B cell (primary cell): ENCODE measurements at regions not wholly inside any gene's neighbourhood (a gene's known extent, or its start where the extent isn't known, plus 50 kb on each side); places are given as distances from the start of the nearest gene placed in this dataset.

Source experiments
- EZH2 ChIP-seq: IDR thresholded peaks from 2 replicates; pipeline ENCODE4 v1.6.1; 2012; ENCODE audit warnings: borderline replicate concordance, low read depth, mild to moderate bottlenecking, moderate library complexity, low read length; ENCODE audit not compliant: insufficient read depth, poor library complexity, severe bottlenecking
- TF ChIP-seq, protein P1 (sequence below): fragments of 200-600 bp; IDR thresholded peaks from one replicate; pipeline ENCODE4 v1.8.0; 2022; ENCODE audit warnings: antibody characterized with exemption, mild to moderate bottlenecking

- TF ChIP-seq, protein P1, sequence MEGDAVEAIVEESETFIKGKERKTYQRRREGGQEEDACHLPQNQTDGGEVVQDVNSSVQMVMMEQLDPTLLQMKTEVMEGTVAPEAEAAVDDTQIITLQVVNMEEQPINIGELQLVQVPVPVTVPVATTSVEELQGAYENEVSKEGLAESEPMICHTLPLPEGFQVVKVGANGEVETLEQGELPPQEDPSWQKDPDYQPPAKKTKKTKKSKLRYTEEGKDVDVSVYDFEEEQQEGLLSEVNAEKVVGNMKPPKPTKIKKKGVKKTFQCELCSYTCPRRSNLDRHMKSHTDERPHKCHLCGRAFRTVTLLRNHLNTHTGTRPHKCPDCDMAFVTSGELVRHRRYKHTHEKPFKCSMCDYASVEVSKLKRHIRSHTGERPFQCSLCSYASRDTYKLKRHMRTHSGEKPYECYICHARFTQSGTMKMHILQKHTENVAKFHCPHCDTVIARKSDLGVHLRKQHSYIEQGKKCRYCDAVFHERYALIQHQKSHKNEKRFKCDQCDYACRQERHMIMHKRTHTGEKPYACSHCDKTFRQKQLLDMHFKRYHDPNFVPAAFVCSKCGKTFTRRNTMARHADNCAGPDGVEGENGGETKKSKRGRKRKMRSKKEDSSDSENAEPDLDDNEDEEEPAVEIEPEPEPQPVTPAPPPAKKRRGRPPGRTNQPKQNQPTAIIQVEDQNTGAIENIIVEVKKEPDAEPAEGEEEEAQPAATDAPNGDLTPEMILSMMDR = no peak
- no peak for TF ChIP-seq EZH2
Measured at GRCh38 chr18:73690222-73690621, 457.4 kb downstream of the FBXO15 start.
